GM23248 (cell line): ENCODE measurements at regions not wholly inside any gene's neighbourhood (a gene's known extent, or its start where the extent isn't known, plus 50 kb on each side); places are given as distances from the start of the nearest gene placed in this dataset.

Experiments used
- DNase-seq: peaks from one replicate; pipeline ENCODE4 v3.0.0-alpha.2; 2015
- H2AFZ ChIP-seq: fragments of 200-600 bp; sonication (generic); 2 replicates; pipeline ENCODE4 v1.6.1; 2016; ENCODE audit warnings: antibody characterized with exemption
- H3F3A ChIP-seq: fragments of 200-600 bp; sonication (generic); 2 replicates; pipeline ENCODE4 v1.6.1; 2016; ENCODE audit warnings: mild to moderate bottlenecking, antibody characterized with exemption, mixed run types; ENCODE audit not compliant: insufficient read depth
- H3K27ac ChIP-seq: fragments of 200-600 bp; sonication (generic); 2 replicates; pipeline ENCODE4 v1.5.1; 2016; ENCODE audit warnings: mild to moderate bottlenecking
- H3K27me3 ChIP-seq: fragments of 200-600 bp; sonication (generic); replicated peaks from 2 replicates; pipeline ENCODE4 v1.6.1; 2016; ENCODE audit warnings: mild to moderate bottlenecking; ENCODE audit not compliant: insufficient read depth
- H3K36me3 ChIP-seq: fragments of 200-600 bp; sonication (generic); 2 replicates; pipeline ENCODE4 v1.6.1; 2016; ENCODE audit warnings: low read depth, mild to moderate bottlenecking
- H3K4me1 ChIP-seq: fragments of 200-600 bp; sonication (generic); 2 replicates; pipeline ENCODE4 v1.6.1; 2016; ENCODE audit warnings: mild to moderate bottlenecking; ENCODE audit not compliant: insufficient read depth
- H3K4me2 ChIP-seq: fragments of 200-600 bp; sonication (generic); one replicate; pipeline ENCODE4 v1.6.1; 2016; ENCODE audit warnings: mild to moderate bottlenecking; ENCODE audit not compliant: unreplicated experiment
- H3K4me3 ChIP-seq: fragments of 200-600 bp; sonication (generic); 2 replicates; pipeline ENCODE4 v1.5.1; 2016; ENCODE audit warnings: mild to moderate bottlenecking
- H3K79me2 ChIP-seq: fragments of 200-600 bp; sonication (generic); 2 replicates; pipeline ENCODE4 v1.6.1; 2016; ENCODE audit warnings: mild to moderate bottlenecking; ENCODE audit not compliant: insufficient read depth
- H3K9ac ChIP-seq: fragments of 200-600 bp; sonication (generic); 2 replicates; pipeline ENCODE4 v1.6.1; 2016; ENCODE audit warnings: mild to moderate bottlenecking
- H3K9me2 ChIP-seq: fragments of 200-600 bp; sonication (generic); 2 replicates; pipeline ENCODE4 v1.6.1; 2016; ENCODE audit warnings: mixed run types, mild to moderate bottlenecking, moderate library complexity; ENCODE audit not compliant: insufficient read depth
- H3K9me3 ChIP-seq: fragments of 200-600 bp; sonication (generic); one replicate; pipeline ENCODE4 v1.6.1; 2017; ENCODE audit warnings: low read depth
- H4K20me1 ChIP-seq: fragments of 200-600 bp; sonication (generic); 2 replicates; pipeline ENCODE4 v1.6.0; 2016; ENCODE audit not compliant: insufficient read depth
- EZH2 ChIP-seq: fragments of 200-600 bp; sonication (generic); IDR thresholded peaks from 2 replicates; pipeline ENCODE4 v1.6.1; 2018; ENCODE audit warnings: antibody characterized with exemption, mild to moderate bottlenecking; ENCODE audit not compliant: insufficient read depth, poor library complexity, severe bottlenecking
- EZH2phosphoT487 ChIP-seq: fragments of 200-600 bp; sonication (generic); IDR thresholded peaks from 2 replicates; pipeline ENCODE4 v1.6.1; 2018; ENCODE audit warnings: antibody characterized with exemption, moderate library complexity, mild to moderate bottlenecking, low read depth; ENCODE audit not compliant: insufficient read depth
- WGBS, 2 experiments: methylation state at CpG; one replicate each; pipeline ENCODE4 v1.1.6; 2015 to 2017; ENCODE audit warnings: low lambda C conversion rate in 2 of 2, low coverage in 1 of 2; ENCODE audit errors: missing lambda C conversion rate in 2 of 2; 5-methylcytosine and 5-hydroxymethylcytosine counted together
- in situ Hi-C: fragments of 300-500 bp; cut with MboI; formaldehyde crosslinking; loops from 2 replicates; pipeline ENCODE4 v1.15.0; 2020

GRCh38 chr5:125263356-125263755 lies 516.9 kb upstream of the ZNF608 start:
- Histone ChIP-seq H3K4me2 (no peak overlapping the region), H3K9me2 (no peaks in the 10 kb centered on the region), H3K9ac (no peak overlapping the region), H3K4me1 (peaks cover 5% of the 10 kb centered on the region; the same call in 1 of the 2 replicates), H4K20me1 (no peaks in the 10 kb centered on the region), H3K27me3 (no peaks in the 10 kb centered on the region), H3K79me2 (no peaks in the 10 kb centered on the region), H3K4me3 (no peak overlapping the region), H3F3A (no peaks in the 10 kb centered on the region), H3K36me3 (no peaks in the 10 kb centered on the region), H3K9me3 (no peaks in the 10 kb centered on the region), H2AFZ (no peak overlapping the region), H3K27ac (no peak overlapping the region)
- in situ Hi-C loops, result no loop called here
- 42 to 62% methylated on average over 1 of the region's 1 CpG for WGBS, 2 experiments
- no peak for TF ChIP-seq EZH2
- no peak for TF ChIP-seq EZH2phosphoT487
- DNase-seq, result no peak

- WGBS, 2 experiments, result 78 to 89% methylated on average over 2 of the region's 2 CpGs
- H3K27ac ChIP-seq, result no peak overlapping the region
- H3K4me2 ChIP-seq, result no peak overlapping the region
- in situ Hi-C loops, result no loop called here
- H3K79me2 ChIP-seq, result no peaks in the 10 kb centered on the region
- TF ChIP-seq EZH2 (no peak), EZH2phosphoT487 (no peak)
- H3K9me3 ChIP-seq, result no peaks in the 10 kb centered on the region
- H4K20me1 ChIP-seq, result no peaks in the 10 kb centered on the region
- H3K9me2 ChIP-seq, result no peaks in the 10 kb centered on the region
- H3K4me1 ChIP-seq, result peaks cover 5% of the 10 kb centered on the region; the same call in 1 of the 2 replicates
- no peak overlapping the region for H2AFZ ChIP-seq
- H3K4me3 ChIP-seq, result no peak overlapping the region
- no peaks in the 10 kb centered on the region for H3F3A ChIP-seq
- H3K9ac ChIP-seq, result no peak overlapping the region
- no peaks in the 10 kb centered on the region for H3K27me3 ChIP-seq
- DNase-seq, result no peak
- no peaks in the 10 kb centered on the region for H3K36me3 ChIP-seq
Observed at GRCh38 chr5:125266106-125266505, 519.7 kb upstream of the ZNF608 start.

- Histone ChIP-seq H3K9me2 (no peaks in the 10 kb centered on the region), H4K20me1 (no peaks in the 10 kb centered on the region), H3K4me3 (no peak overlapping the region), H3K9me3 (no peaks in the 10 kb centered on the region), H3K4me2 (no peak overlapping the region), H3F3A (no peaks in the 10 kb centered on the region), H3K9ac (no peak overlapping the region), H3K27me3 (no peaks in the 10 kb centered on the region), H3K27ac (no peak overlapping the region), H3K4me1 (peaks cover 3% of the 10 kb centered on the region; the same call in 1 of the 2 replicates), H3K79me2 (no peaks in the 10 kb centered on the region), H3K36me3 (no peaks in the 10 kb centered on the region), H2AFZ (no peak overlapping the region)
- in situ Hi-C loops, result no loop called here
- no peak for DNase-seq
- TF ChIP-seq EZH2phosphoT487, result no peak
- no peak for TF ChIP-seq EZH2
- WGBS, 2 experiments, result 86 to 96% methylated on average over 6 of the region's 6 CpGs
Observed at GRCh38 chr5:125267636-125268248, 521.3 kb upstream of the ZNF608 start.

GRCh38 chr5:125269926-125270325 lies 523.5 kb upstream of the ZNF608 start:
- H3K79me2 ChIP-seq, result no peaks in the 10 kb centered on the region
- no peak overlapping the region for H3K9ac ChIP-seq
- TF ChIP-seq EZH2phosphoT487, result no peak
- TF ChIP-seq EZH2, result no peak
- no peaks in the 10 kb centered on the region for H3K27me3 ChIP-seq
- in situ Hi-C loops, result no loop called here
- DNase-seq, result no peak
- no peak overlapping the region for H2AFZ ChIP-seq
- 0 out of 2 replicates have a peak, but pooled peaks cover 4% of the 10 kb centered on the region for H3K4me1 ChIP-seq
- no peaks in the 10 kb centered on the region for H3F3A ChIP-seq
- no peak overlapping the region for H3K4me2 ChIP-seq
- H3K36me3 ChIP-seq, result no peaks in the 10 kb centered on the region
- no peak overlapping the region for H3K27ac ChIP-seq
- H3K9me3 ChIP-seq, result no peaks in the 10 kb centered on the region
- H3K9me2 ChIP-seq, result no peaks in the 10 kb centered on the region
- 96 to 97% methylated on average over 4 of the region's 4 CpGs for WGBS, 2 experiments
- H3K4me3 ChIP-seq, result no peak overlapping the region
- no peaks in the 10 kb centered on the region for H4K20me1 ChIP-seq
